ENCODE measurements at regions not wholly inside any gene's neighbourhood (a gene's known extent, or its start where the extent isn't known, plus 50 kb on each side); places are given as distances from the start of the nearest gene placed in this dataset.

DNA sequence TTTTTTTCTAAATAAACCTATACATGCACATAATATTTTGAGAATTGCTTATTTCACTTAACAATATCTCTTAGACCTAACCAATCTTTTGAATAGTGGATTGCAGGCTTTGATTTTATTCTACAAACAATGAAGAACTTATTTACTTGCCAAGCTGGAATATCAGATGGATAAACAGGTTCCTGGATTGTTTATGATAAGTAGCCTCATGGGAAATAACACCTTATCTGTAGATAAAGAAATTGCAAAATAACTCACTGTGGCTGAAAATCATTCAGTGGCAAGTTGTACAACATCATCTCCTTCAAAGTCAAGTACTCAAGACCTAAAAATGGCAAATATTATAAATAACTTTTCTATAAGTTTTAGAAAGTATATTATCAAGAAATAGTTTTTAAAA is 335.4 kb upstream of the ATP2B1 start:
- ATAC-seq (no peak), DNase-seq (no peak)
- intact Hi-C loops (cut with micrococcal nuclease) = no loop called here

- ATAC-seq = no peak
- intact Hi-C loops (cut with micrococcal nuclease) = no loop called here
- DNase-seq = no peak
Observed at GRCh38 chr12:90042920-90043641, 334.4 kb upstream of the ATP2B1 start.

GRCh38 chr12:90038289-90038688 is 329.7 kb upstream of the ATP2B1 start:
- intact Hi-C loops (cut with micrococcal nuclease) = no loop called here
- ATAC-seq = no peak
- no peak for DNase-seq

- no peak for ATAC-seq
- DNase-seq = no peak
- intact Hi-C loops (cut with micrococcal nuclease) = no loop called here
Observed at GRCh38 chr12:90037740-90038139, 329.1 kb upstream of the ATP2B1 start.

DNA sequence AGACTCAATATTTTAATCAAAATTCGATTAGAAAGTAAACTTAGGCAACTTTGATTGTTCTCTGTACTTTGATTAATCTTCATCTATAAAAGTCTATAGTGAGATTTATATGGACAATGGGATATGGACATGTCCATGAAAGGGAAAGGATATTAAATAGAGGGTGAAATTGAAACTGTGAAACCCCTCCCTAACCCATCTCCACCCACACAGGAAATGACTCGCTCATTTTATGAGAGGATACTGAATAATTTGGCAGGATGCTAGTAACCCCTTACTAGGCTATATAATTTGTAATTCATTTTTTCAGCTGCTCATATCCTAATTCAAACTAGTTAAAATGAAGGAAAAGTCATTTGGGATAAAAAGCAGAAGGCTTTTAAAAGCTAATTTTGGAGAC is 328.0 kb upstream of the ATP2B1 start:
- no peak for ATAC-seq
- intact Hi-C loops (cut with micrococcal nuclease) = no loop called here
- no peak for DNase-seq

- no peak for DNase-seq
- intact Hi-C loops (cut with micrococcal nuclease) = no loop called here
- no peak for ATAC-seq
Observed at GRCh38 chr12:90030726-90031125, 322.1 kb upstream of the ATP2B1 start.

DNA sequence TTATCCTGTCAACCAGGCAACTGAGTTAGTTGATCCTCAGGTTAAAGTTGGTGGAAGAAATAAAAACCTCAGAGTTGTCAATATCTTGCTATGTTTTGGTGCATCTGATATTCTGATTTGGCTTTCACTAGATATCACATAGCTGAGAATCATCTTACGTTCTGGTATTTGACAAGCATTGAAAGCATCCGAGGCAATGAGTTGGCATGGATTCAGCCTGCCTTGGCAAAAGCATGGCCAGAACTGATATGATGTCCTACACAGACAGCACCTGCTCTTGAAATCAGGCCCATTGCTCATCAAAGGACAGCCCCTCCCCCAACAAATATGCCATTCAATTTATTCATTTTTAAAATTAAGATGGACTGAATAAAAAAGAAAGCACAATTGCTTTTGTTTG is 320.7 kb upstream of the ATP2B1 start:
- DNase-seq (no peak), ATAC-seq (no peak)
- intact Hi-C loops (cut with micrococcal nuclease) = no loop called here

- intact Hi-C loops (cut with micrococcal nuclease) = no loop called here
- ATAC-seq (no peak), DNase-seq (no peak)
Observed at GRCh38 chr12:90028635-90029051, 320.0 kb upstream of the ATP2B1 start.

GRCh38 chr12:90027889-90028634 is 319.4 kb upstream of the ATP2B1 start:
- intact Hi-C loops (cut with micrococcal nuclease) = no loop called here
- ATAC-seq (no peak), DNase-seq (no peak)

DNA sequence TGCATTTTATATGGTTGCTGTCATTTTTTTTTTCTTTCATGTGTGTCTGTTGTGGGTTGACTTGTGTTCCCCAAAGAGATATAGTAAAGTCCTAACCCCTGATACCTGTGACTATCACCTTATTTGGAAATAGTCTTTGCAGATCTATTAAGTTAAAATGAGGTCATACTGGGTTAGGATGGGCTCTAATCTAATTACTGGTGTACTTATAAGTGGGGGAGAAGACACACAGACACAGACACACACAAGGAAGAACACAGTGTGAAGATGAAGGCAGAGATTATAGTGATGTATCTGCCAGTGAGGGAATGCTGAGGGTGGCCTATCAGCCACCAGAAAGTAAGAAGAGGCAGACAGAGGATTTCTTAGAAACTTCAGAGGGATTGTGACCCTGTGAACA is 318.4 kb upstream of the ATP2B1 start:
- DNase-seq (no peak), ATAC-seq (no peak)
- intact Hi-C loops (cut with micrococcal nuclease) = no loop called here

DNA sequence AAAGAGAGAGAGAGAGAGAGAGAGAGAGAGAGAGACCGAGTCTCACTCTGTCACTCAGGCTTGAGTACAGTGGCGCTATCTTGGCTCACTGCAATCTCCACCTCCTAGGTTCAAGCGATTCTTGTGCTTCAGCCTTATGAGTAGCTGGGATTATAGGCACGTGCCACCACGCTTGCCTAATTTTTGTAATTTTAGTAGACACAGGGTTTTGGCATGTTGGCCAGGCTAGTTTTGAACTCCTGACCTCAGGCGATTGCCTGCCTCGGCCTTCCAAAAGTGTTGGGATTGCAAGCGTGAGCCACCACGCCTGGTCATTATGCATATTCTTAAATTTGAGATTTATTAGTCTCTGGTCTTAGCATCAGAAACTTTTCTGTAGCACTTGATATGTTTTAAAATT is 317.9 kb upstream of the ATP2B1 start:
- intact Hi-C loops (cut with micrococcal nuclease) = no loop called here
- no peak for ATAC-seq

GRCh38 chr12:90024262-90024661 is 315.6 kb upstream of the ATP2B1 start:
- DNase-seq = no peak
- intact Hi-C loops (cut with micrococcal nuclease) = no loop called here
- ATAC-seq = no peak

More for the DNA sequence above, 317.9 kb upstream of the ATP2B1 start:
- no peak for DNase-seq

- intact Hi-C loops (cut with micrococcal nuclease) = no loop called here
- no peak for ATAC-seq
- no peak for DNase-seq
Observed at GRCh38 chr12:90023207-90023900, 314.7 kb upstream of the ATP2B1 start.

DNA sequence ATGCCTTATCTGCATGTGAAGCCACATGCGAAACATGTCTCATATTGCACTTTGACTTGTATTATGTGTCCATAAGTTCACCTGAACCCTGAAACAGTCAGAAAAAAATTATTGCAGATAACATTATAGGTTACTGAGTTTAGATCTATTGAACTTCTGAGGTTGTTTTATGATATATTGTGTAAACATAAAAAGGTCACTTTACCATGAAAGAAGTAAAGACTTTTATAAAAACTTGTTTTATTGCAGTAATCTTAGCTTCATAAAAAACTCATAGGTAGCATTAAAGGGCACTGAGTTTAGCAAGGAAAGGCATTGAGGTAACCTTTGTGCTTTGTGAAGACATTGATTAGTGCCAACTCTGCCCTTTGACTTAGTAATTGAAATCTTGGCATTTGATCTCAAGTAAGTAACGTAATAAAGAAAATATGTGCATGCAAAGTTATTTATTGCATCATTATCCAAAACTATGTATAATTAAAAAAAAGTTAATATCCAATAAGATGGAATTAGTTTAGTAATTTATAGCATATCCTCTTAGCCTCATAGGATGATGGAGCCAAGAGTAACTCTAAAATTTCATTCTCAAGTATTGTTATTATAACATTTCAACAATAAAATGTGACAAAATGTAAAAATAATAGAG is 313.3 kb upstream of the ATP2B1 start:
- DNase-seq = no peak
- intact Hi-C loops (cut with micrococcal nuclease) = no loop called here
- ATAC-seq = no peak

DNA sequence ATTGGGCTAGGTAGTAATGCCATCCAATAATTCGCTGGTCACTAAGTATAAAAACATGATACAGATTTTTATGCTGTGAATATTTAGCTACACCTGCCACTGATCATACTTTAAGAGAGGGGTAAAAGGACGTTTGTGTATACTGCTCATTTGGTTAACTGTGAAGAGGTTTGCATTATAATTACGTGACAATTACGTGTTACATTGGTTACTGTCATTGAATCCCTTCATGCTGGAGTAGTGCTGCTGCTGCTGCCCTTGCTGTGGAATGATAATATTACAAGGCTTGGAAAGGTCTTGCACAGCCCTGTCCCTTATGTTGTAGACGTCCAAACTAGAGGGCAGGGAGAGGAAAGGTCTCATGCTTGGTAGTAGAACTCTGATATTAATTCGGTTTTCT is 312.2 kb upstream of the ATP2B1 start:
- DNase-seq (no peak), ATAC-seq (no peak)
- intact Hi-C loops (cut with micrococcal nuclease) = no loop called here

DNA sequence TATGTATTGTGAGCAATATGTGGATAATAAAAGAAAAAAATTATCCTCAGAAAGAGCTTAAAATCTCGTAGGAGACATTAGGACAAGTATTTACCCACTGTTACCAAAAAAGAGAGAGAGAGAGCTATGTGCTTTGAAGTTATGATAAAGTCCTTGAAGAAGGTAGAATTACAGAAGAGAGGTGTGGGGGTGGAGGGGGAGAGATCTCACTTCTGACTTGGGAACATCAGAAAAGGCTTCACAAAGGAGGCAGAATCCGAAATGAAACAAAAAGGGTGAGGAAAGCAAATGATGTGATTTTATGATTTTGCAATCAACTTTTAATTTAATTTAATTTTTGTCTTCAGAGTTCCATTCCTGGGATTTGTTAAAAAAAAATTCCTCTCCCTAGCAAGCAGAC is 311.8 kb upstream of the ATP2B1 start:
- no peak for DNase-seq
- intact Hi-C loops (cut with micrococcal nuclease) = no loop called here
- no peak for ATAC-seq

DNA sequence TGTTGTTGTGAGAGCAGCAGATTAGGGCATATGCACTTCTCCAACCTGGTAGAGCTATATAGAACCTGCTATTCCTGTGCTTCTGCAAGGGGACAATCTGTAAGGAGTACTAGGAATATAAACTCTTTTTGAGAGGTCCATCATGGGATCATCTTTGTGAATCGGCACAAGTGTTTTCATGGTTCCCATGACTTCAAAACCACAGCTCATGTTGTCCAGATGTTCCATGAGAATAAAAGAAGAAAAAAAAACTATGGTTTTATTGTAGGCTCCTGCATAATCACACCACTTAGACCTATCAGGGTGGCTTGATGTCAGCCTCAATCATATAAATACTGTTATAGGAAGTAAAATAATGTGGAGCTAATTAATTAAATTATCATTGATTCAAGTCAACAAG is 311.4 kb upstream of the ATP2B1 start:
- ATAC-seq = no peak
- DNase-seq = no peak
- intact Hi-C loops (cut with micrococcal nuclease) = no loop called here

DNA sequence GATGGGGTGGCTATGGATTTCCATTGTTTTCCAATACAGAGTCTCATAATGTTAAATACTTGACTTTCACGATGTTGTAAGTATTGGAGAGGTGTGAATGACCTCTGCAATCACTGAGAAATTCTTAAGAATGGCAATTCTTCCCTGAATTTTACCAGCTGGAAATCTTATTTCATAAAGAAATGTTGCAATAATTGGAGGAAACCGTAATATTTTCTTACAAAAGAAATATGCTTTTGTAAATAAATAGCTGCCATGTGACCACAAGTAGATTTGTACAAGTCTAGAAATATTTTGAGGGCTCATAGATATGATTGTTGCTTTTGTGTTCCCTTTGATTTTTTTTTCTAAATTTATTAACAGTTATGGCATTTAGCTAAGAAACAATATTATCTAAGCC is 308.7 kb upstream of the ATP2B1 start:
- DNase-seq (no peak), ATAC-seq (no peak)
- intact Hi-C loops (cut with micrococcal nuclease) = no loop called here

- DNase-seq = no peak
- ATAC-seq = no peak
- intact Hi-C loops (cut with micrococcal nuclease) = no loop called here
Observed at GRCh38 chr12:90015228-90015627, 306.6 kb upstream of the ATP2B1 start.

GRCh38 chr12:90013409-90013808 is 304.8 kb upstream of the ATP2B1 start:
- DNase-seq (no peak), ATAC-seq (no peak)
- intact Hi-C loops (cut with micrococcal nuclease) = no loop called here
